OCI-LY7 (cell line): ENCODE measurements at regions not wholly inside any gene's neighbourhood (a gene's known extent, or its start where the extent isn't known, plus 50 kb on each side); places are given as distances from the start of the nearest gene placed in this dataset.
"Not testable (repeated sequence)": the region's sequence is repeated elsewhere in the genome, so short reads cannot be mapped to it uniquely, and the experiment has no call there.

ENCODE experiments used
- BruUV-seq: library from RNA; stranded (reverse); fragments of 400-500 nt; replicated peaks from 2 replicates; lab custom pipeline; 2021; lab: Mats Ljungman, UMichigan
- CTCF ChIA-PET: fragments of 300-600 bp; sonication (Branson Sonifier 250); formaldehyde crosslinking; loops from one replicate; lab custom pipeline; 2022; ENCODE audit warnings: antibody characterized with exemption; ENCODE audit not compliant: unreplicated experiment; lab: Charles Lee
- POLR2A ChIA-PET: fragments of 300-600 bp; sonication (Branson Sonifier 250); formaldehyde crosslinking; loops from one replicate; lab custom pipeline; 2022; ENCODE audit warnings: antibody characterized with exemption; lab: Charles Lee
- DNase-seq: peaks from one replicate; pipeline ENCODE4 v3.0.0-alpha.2; 2015; ENCODE audit warnings: low spot score
- H2AFZ ChIP-seq: fragments of 200-600 bp; sonication (generic), shearing (Covaris generic); 2 replicates; pipeline ENCODE4 v1.6.1; 2014; ENCODE audit warnings: mild to moderate bottlenecking, antibody characterized with exemption, low read length, moderate library complexity
- H3K27ac ChIP-seq: fragments of 200-600 bp; sonication (generic); 2 replicates; pipeline ENCODE4 v1.5.1; 2014; ENCODE audit warnings: mixed run types, low read depth, mild to moderate bottlenecking, moderate library complexity, low read length, inconsistent platforms; ENCODE audit not compliant: poor library complexity, severe bottlenecking
- H3K36me3 ChIP-seq: fragments of 200-600 bp; sonication (generic); 2 replicates; pipeline ENCODE4 v1.6.1; 2014; ENCODE audit warnings: mild to moderate bottlenecking, antibody characterized with exemption, low read length, moderate library complexity, mixed read lengths; ENCODE audit not compliant: insufficient read depth
- H3K4me1 ChIP-seq: fragments of 200-600 bp; sonication (generic); 2 replicates; pipeline ENCODE4 v1.5.1; 2014; ENCODE audit warnings: mild to moderate bottlenecking, low read length; ENCODE audit not compliant: insufficient read depth, poor library complexity, severe bottlenecking
- H3K4me2 ChIP-seq: fragments of 200-600 bp; sonication (generic); 2 replicates; pipeline ENCODE4 v1.6.1; 2014; ENCODE audit warnings: mild to moderate bottlenecking, low read length
- H3K4me3 ChIP-seq: fragments of 200-600 bp; sonication (generic); 2 replicates; pipeline ENCODE4 v1.5.1; 2014; ENCODE audit warnings: mild to moderate bottlenecking, low read depth, low read length; ENCODE audit not compliant: poor library complexity, severe bottlenecking
- H3K79me2 ChIP-seq: fragments of 200-600 bp; sonication (generic); 2 replicates; pipeline ENCODE4 v1.6.1; 2016; ENCODE audit warnings: low read depth, mild to moderate bottlenecking, low read length, moderate library complexity, mixed read lengths; ENCODE audit not compliant: insufficient read depth
- H3K9me2 ChIP-seq: fragments of 200-600 bp; sonication (generic); 2 replicates; pipeline ENCODE4 v1.6.1; 2016; ENCODE audit warnings: mild to moderate bottlenecking, low read length, mixed read lengths; ENCODE audit not compliant: insufficient read depth
- H3K9me3 ChIP-seq: fragments of 200-600 bp; sonication (generic); 2 replicates; pipeline ENCODE4 v1.6.1; 2014; ENCODE audit warnings: mild to moderate bottlenecking, mixed run types, low read length, mixed read lengths
- H4K20me1 ChIP-seq: fragments of 200-600 bp; sonication (generic); 2 replicates; pipeline ENCODE4 v1.6.1; 2014; ENCODE audit warnings: mild to moderate bottlenecking, antibody characterized with exemption, low read length, moderate library complexity, mixed read lengths; ENCODE audit not compliant: insufficient read depth
- CTCF ChIP-seq: fragments of 200-600 bp; sonication (generic); conservative IDR thresholded peaks from 2 replicates; pipeline ENCODE4 v1.5.1; 2014; ENCODE audit warnings: mild to moderate bottlenecking, antibody characterized with exemption, low read length, moderate library complexity, mixed read lengths
- EZH2phosphoT487 ChIP-seq: fragments of 200-600 bp; sonication (generic); IDR thresholded peaks from 2 replicates; pipeline ENCODE4 v1.6.1; 2018; ENCODE audit warnings: low read depth, borderline replicate concordance, mild to moderate bottlenecking, mixed run types, antibody characterized with exemption, low read length, moderate library complexity, mixed read lengths
- intact Hi-C: fragments of 100-400 bp; cut with micrococcal nuclease; formaldehyde crosslinking; loops from one replicate; pipeline ENCODE4 v1.10.0; 2022; ENCODE audit not compliant: unreplicated experiment

GRCh38 chr7:8365499-8366110 is 67.8 kb upstream of the NXPH1 start:
- BruUV-seq, result no TSS peak
- POLR2A ChIA-PET, result no interaction called here
- no peaks in the 10 kb centered on the region for H3K9me2 ChIP-seq
- H3K36me3 ChIP-seq, result no peaks in the 10 kb centered on the region
- H3K27ac ChIP-seq, result no peak overlapping the region
- intact Hi-C loops, result no loop called here
- CTCF ChIA-PET, result no interaction called here
- no peak overlapping the region for H3K4me3 ChIP-seq
- peak; percentile 7 for DNase-seq
- H3K4me2 ChIP-seq, result no peak overlapping the region
- no peak overlapping the region for H2AFZ ChIP-seq
- TF ChIP-seq CTCF (peak; percentile 74), EZH2phosphoT487 (no peak)
- no peaks in the 10 kb centered on the region for H3K79me2 ChIP-seq
- no peaks in the 10 kb centered on the region for H4K20me1 ChIP-seq
- H3K9me3 ChIP-seq, result no peaks in the 10 kb centered on the region
- no peaks in the 10 kb centered on the region for H3K4me1 ChIP-seq

- DNase-seq, H3K4me1 ChIP-seq, H2AFZ ChIP-seq, H3K9me3 ChIP-seq, H3K9me2 ChIP-seq, H3K79me2 ChIP-seq, H3K4me2 ChIP-seq, H3K4me3 ChIP-seq, POLR2A ChIA-PET, H4K20me1 ChIP-seq, CTCF ChIA-PET, H3K36me3 ChIP-seq, H3K27ac ChIP-seq, BruUV-seq, intact Hi-C loops: not testable (repeated sequence)
These were observed 65.4 kb upstream of the NXPH1 start for GRCh38 chr7:8368007-8368406.

- TF ChIP-seq EZH2phosphoT487, result no peak
- intact Hi-C loops, result no loop called here
- ChIA-PET CTCF (no interaction called here), POLR2A (no interaction called here)
- Histone ChIP-seq H3K4me3 (no peak overlapping the region), H3K4me1 (no peaks in the 10 kb centered on the region), H3K9me2 (no peaks in the 10 kb centered on the region), H3K4me2 (no peak overlapping the region), H2AFZ (no peak overlapping the region), H3K79me2 (no peaks in the 10 kb centered on the region), H3K36me3 (no peaks in the 10 kb centered on the region), H3K9me3 (no peaks in the 10 kb centered on the region), H3K27ac (no peak overlapping the region), H4K20me1 (no peaks in the 10 kb centered on the region)
- DNase-seq, result no peak
- BruUV-seq, result no TSS peak
These were observed 61.7 kb upstream of the NXPH1 start for GRCh38 chr7:8371742-8372141.

- H3K27ac ChIP-seq, result no peak overlapping the region
- H3K9me2 ChIP-seq, result no peaks in the 10 kb centered on the region
- no peaks in the 10 kb centered on the region for H3K9me3 ChIP-seq
- no peaks in the 10 kb centered on the region for H3K79me2 ChIP-seq
- CTCF ChIA-PET, result no interaction called here
- no peaks in the 10 kb centered on the region for H3K4me1 ChIP-seq
- H2AFZ ChIP-seq, result no peak overlapping the region
- intact Hi-C loops, result no loop called here
- BruUV-seq, result no TSS peak
- no peaks in the 10 kb centered on the region for H4K20me1 ChIP-seq
- no peaks in the 10 kb centered on the region for H3K36me3 ChIP-seq
- no peak overlapping the region for H3K4me3 ChIP-seq
- H3K4me2 ChIP-seq, result no peak overlapping the region
- DNase-seq, result no peak
- POLR2A ChIA-PET, result interaction anchor here (1.2 kb wide), 1 partner anchor 47 kb away, joined by 3 read pairs; no protein-coding TSS in a partner anchor
- TF ChIP-seq CTCF (no peak), EZH2phosphoT487 (no peak)
These were observed 59.6 kb upstream of the NXPH1 start for GRCh38 chr7:8373851-8374250.
